ENCODE measurements at regions not wholly inside any gene's neighbourhood (a gene's known extent, or its start where the extent isn't known, plus 50 kb on each side); places are given as distances from the start of the nearest gene placed in this dataset.

- Histone ChIP-seq H3K27me3 (replicated peaks in 1 of 2; ENCODE audit: control insufficient read depth in 2 of 2, insufficient read depth in 2 of 2, low read length in 1 of 2) (no peaks in the 10 kb centered on the region), H4K20me1 (ENCODE audit: control insufficient read depth, insufficient read depth) (no peaks in the 10 kb centered on the region), H3K4me2 (ENCODE audit: control insufficient read depth, insufficient read depth) (no peak overlapping the region), H3K9me3 (replicated peaks; ENCODE audit: control insufficient read depth, insufficient read depth, low read length) (no peaks in the 10 kb centered on the region), H3K9ac (ENCODE audit: control insufficient read depth, insufficient read depth, low read length) (no peak overlapping the region), H3K4me1 (ENCODE audit: control insufficient read depth, insufficient read depth, low read length) (no peaks in the 10 kb centered on the region), H2AFZ (ENCODE audit: control insufficient read depth, low read depth, low read length) (no peak overlapping the region), H3K27ac (ENCODE audit: control insufficient read depth, insufficient read depth) (no peak overlapping the region), H3K79me2 (ENCODE audit: control insufficient read depth, insufficient read depth, low read length) (no peaks in the 10 kb centered on the region), H3K36me3 (ENCODE audit: control insufficient read depth in 2 of 2, insufficient read depth in 2 of 2, low read length in 1 of 2) (no peaks in the 10 kb centered on the region), H3K4me3 (no peak overlapping the region)
- ChIA-PET CTCF (no interaction called here), SMC1A (ENCODE audit: uncharacterized antibody, unreplicated experiment) (no interaction called here), RAD21 (ENCODE audit: unreplicated experiment) (no interaction called here), POLR2A (no interaction called here)
- TF ChIP-seq CEBPB (IDR thresholded peaks at IDR 0.05; ENCODE audit: borderline replicate concordance in 1 of 2, low read depth in 2 of 2, low read length in 2 of 2) (no peak), RB1 (IDR thresholded peaks at IDR 0.05; ENCODE audit: borderline replicate concordance) (no peak), POLR2AphosphoS5 (IDR thresholded peaks at IDR 0.05; ENCODE audit: low read length) (no peak), STAT1 (conservative IDR thresholded peaks at IDR 0.05) (no peak)
- FAIRE-seq: no peak
- WGBS (ENCODE audit: insufficient coverage, insufficient replicate concordance, low lambda C conversion rate, missing lambda C conversion rate): 57% methylated on average over 4 of the region's 4 CpGs
- DNase-seq (ENCODE audit: low read depth, low spot score): no peak
- no peak for ATAC-seq
- intact Hi-C loops (cut with micrococcal nuclease; ENCODE audit: unreplicated experiment) (no loop called here), in situ Hi-C loops (cut with MboI) (no loop called here)
- no TSS peak for BruUV-seq (replicated peaks)
Measured at GRCh38 chrX:6446582-6446981, 88.3 kb downstream of the VCX3A start.

- H4K20me1 ChIP-seq (ENCODE audit: control insufficient read depth, insufficient read depth): no peaks in the 10 kb centered on the region
- no peak overlapping the region for H3K4me2 ChIP-seq (ENCODE audit: control insufficient read depth, insufficient read depth)
- RAD21 ChIA-PET (ENCODE audit: unreplicated experiment): no interaction called here
- no peak overlapping the region for H3K9ac ChIP-seq (ENCODE audit: control insufficient read depth, insufficient read depth, low read length)
- no peaks in the 10 kb centered on the region for H3K36me3 ChIP-seq (ENCODE audit: control insufficient read depth in 2 of 2, insufficient read depth in 2 of 2, low read length in 1 of 2)
- no peak for DNase-seq (ENCODE audit: low read depth, low spot score)
- FAIRE-seq: no peak
- H3K27me3 ChIP-seq (replicated peaks in 1 of 2; ENCODE audit: control insufficient read depth in 2 of 2, insufficient read depth in 2 of 2, low read length in 1 of 2): no peaks in the 10 kb centered on the region
- no peaks in the 10 kb centered on the region for H3K9me3 ChIP-seq (replicated peaks; ENCODE audit: control insufficient read depth, insufficient read depth, low read length)
- H3K4me3 ChIP-seq: no peak overlapping the region
- WGBS (ENCODE audit: insufficient coverage, insufficient replicate concordance, low lambda C conversion rate, missing lambda C conversion rate): 0% methylated on average over 3 of the region's 3 CpGs
- BruUV-seq (replicated peaks): no TSS peak
- no peak overlapping the region for H2AFZ ChIP-seq (ENCODE audit: control insufficient read depth, low read depth, low read length)
- no peaks in the 10 kb centered on the region for H3K4me1 ChIP-seq (ENCODE audit: control insufficient read depth, insufficient read depth, low read length)
- POLR2A ChIA-PET: no interaction called here
- SMC1A ChIA-PET (ENCODE audit: uncharacterized antibody, unreplicated experiment): interaction anchor here (0.6 kb wide), 1 partner anchor 738 kb away, joined by 4 read pairs; no protein-coding TSS in a partner anchor
- in situ Hi-C loops (cut with MboI) (no loop called here), intact Hi-C loops (cut with micrococcal nuclease; ENCODE audit: unreplicated experiment) (no loop called here)
- no peak overlapping the region for H3K27ac ChIP-seq (ENCODE audit: control insufficient read depth, insufficient read depth)
- no peaks in the 10 kb centered on the region for H3K79me2 ChIP-seq (ENCODE audit: control insufficient read depth, insufficient read depth, low read length)
- no peak for ATAC-seq
- CTCF ChIA-PET: interaction anchor here (0.6 kb wide), 2 partner anchors 75 to 775 kb away, joined by 3 read pairs; no protein-coding TSS in a partner anchor
- TF ChIP-seq ZBTB40 (IDR thresholded peaks at IDR 0.05; ENCODE audit: borderline replicate concordance): no peak
- TF ChIP-seq MXI1 (IDR thresholded peaks at IDR 0.05; ENCODE audit: low read depth, low read length): no peak
- TF ChIP-seq E2F4 (IDR thresholded peaks at IDR 0.05; ENCODE audit: low read depth, low read length): no peak
- no peak for TF ChIP-seq TCF12 (IDR thresholded peaks at IDR 0.05; ENCODE audit: low read depth, low read length)
- TF ChIP-seq NR2F1 (conservative IDR thresholded peaks at IDR 0.05): no peak
- no peak for TF ChIP-seq HDAC6 (IDR thresholded peaks at IDR 0.05; ENCODE audit: unreplicated experiment)
- no peak for TF ChIP-seq ZNF217 (IDR thresholded peaks at IDR 0.05)
- TF ChIP-seq BHLHE40 (IDR thresholded peaks at IDR 0.05; ENCODE audit: borderline replicate concordance in 1 of 2, low read depth in 2 of 2, low read length in 1 of 2): no peak
- no peak for TF ChIP-seq USF2 (IDR thresholded peaks at IDR 0.05; ENCODE audit: borderline replicate concordance, low read depth, low read length)
Measured at GRCh38 chrX:6440648-6441047, 94.3 kb downstream of the VCX3A start.

Data from GM12878 (cell line).